Epithelial cell of proximal tubule (primary cell): ENCODE measurements at regions not wholly inside any gene's neighbourhood (a gene's known extent, or its start where the extent isn't known, plus 50 kb on each side); places are given as distances from the start of the nearest gene placed in this dataset.

Source experiments
- DNase-seq: peaks from one replicate; pipeline ENCODE4 v3.0.0-alpha.2; 2011; ENCODE audit warnings: low read depth
- H3K4me3 ChIP-seq: 2 replicates; pipeline ENCODE4 v1.5.1; 2011; ENCODE audit warnings: low read depth, mild to moderate bottlenecking, low read length
- TF ChIP-seq, protein P1 (sequence below): conservative IDR thresholded peaks from 2 replicates; pipeline ENCODE4 v1.5.1; 2012; ENCODE audit warnings: low read depth, mild to moderate bottlenecking, low read length

- TF ChIP-seq, protein P1, sequence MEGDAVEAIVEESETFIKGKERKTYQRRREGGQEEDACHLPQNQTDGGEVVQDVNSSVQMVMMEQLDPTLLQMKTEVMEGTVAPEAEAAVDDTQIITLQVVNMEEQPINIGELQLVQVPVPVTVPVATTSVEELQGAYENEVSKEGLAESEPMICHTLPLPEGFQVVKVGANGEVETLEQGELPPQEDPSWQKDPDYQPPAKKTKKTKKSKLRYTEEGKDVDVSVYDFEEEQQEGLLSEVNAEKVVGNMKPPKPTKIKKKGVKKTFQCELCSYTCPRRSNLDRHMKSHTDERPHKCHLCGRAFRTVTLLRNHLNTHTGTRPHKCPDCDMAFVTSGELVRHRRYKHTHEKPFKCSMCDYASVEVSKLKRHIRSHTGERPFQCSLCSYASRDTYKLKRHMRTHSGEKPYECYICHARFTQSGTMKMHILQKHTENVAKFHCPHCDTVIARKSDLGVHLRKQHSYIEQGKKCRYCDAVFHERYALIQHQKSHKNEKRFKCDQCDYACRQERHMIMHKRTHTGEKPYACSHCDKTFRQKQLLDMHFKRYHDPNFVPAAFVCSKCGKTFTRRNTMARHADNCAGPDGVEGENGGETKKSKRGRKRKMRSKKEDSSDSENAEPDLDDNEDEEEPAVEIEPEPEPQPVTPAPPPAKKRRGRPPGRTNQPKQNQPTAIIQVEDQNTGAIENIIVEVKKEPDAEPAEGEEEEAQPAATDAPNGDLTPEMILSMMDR, result no peak
- no peak for DNase-seq
- H3K4me3 ChIP-seq, result no peak overlapping the region
These were observed 186.8 kb downstream of the SATB1 start for GRCh38 chr3:18238332-18238731.

DNA sequence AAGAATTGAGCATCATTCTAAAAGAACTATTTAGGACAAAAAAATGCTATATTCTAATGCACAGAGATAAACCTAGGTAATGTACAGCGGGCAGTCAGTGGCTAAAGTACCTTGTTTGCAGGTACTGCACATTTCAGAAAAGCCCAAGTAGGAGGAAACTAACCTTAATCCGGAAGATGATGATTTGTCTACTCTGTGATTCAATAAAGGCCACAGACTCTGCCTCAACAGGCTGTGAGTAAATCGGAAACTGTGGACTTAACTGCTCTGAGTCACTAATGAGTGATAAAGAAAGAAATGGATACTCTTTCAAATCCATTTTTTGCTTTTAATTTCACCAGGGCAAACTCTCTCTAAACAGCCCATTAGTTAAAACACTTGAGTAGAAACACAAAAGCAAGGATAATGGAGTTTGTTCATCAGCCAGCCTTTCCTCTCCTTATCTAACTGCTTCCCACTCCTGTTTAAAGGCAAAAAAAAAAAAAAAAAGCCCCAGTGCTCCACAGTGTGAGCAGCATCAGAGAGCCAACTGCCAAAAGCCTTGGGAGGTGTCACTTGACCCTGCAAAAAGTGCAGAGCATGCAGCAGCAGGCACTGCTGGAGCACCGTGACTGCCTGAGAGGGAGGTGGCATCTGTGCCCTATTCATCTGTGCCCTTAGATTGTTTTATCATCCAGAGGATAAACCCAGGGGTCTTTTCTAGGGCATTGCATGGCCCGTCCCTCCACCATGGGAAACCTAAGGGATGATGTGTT is 187.7 kb downstream of the SATB1 start:
- no peak overlapping the region for H3K4me3 ChIP-seq
- no peak for DNase-seq

DNA sequence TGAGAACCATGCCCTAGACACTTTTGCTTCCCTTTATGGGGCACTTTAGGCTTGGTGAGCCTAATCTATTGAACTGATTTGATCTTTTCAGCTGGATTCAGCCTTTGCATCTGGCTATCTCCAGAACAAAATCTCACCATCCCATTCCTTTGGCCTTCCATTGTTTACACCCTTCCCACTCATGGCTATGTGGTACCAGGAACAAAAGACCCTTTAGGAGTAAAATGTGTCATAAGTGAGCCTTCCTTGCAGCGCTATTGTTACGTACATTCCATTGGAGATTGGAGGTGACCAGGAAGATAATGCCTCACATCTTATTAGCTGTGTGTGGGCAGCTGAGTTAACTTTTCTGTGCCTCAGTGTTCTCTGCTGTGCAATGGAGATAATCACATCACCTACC is 188.4 kb downstream of the SATB1 start:
- DNase-seq, result no peak
- TF ChIP-seq, protein P1, result no peak
- no peak overlapping the region for H3K4me3 ChIP-seq

More for the DNA sequence above, 187.7 kb downstream of the SATB1 start:
- TF ChIP-seq, protein P1, result no peak

DNA sequence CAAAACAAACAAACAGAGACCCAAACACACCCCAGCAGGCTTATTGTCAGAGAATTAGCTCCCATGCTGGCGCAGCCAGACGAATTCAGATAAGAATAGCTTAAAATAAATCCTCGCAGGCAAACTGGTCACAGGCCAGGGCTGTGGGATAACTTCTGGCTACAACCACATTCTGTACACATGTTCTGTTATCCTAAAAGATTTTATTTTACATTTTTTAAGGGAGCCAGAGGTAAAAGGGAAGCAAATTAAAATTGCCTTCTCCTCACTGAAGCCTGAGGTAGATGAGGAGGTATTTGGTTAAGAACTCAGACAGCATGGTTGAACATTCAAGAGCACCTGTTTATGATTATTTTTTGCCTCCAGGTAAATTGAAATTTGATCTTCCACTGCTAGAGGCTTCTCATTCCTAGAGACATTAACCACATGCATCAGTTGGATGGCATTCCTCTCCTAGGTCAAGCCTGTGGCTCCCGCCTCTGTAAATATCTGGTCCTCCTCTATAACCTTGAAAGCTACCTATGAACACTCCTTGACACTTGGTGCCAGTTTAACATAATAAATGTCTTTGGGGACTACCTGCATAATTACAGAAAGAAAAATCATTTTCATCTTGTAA is 190.3 kb downstream of the SATB1 start:
- TF ChIP-seq, protein P1, result no peak
- DNase-seq, result no peak

DNA sequence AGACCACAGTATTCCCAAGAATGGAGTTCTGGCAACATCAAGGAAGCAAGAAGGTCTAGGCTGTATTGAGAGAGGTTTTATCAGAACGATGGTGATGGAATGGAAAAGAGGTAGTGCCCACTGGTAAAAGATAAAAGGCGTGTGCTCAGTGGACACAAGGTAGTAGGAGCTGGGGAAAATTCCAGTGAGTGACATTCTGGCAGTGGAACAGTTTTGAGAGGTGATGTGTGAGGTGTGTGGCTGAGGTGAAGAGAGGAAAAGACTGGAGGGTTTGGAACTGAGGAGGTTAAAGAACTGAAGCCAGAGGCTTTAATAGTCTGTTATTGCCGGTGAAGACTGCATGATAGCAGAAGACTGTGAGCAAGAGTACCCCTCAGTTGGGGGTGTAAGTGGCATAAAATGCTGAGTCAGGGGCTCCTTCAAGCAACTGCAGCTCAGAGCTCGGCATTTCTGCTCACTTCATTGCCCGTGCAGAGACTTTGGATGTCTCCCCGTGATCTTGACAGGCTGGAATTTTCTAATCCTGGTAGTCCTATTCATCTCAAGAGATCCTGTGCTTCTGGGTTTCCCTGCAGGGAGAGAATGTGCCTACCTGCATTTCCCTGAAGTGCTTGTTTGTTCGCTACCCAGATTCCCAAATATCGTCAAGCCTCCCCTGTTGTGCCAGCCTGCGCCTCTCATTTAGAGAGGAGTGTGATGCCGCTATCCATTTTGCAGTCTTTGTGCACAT is 191.0 kb downstream of the SATB1 start:
- no peak for DNase-seq
- no peak overlapping the region for H3K4me3 ChIP-seq
- TF ChIP-seq, protein P1, result no peak

More for the DNA sequence above, 190.3 kb downstream of the SATB1 start:
- no peak overlapping the region for H3K4me3 ChIP-seq

DNA sequence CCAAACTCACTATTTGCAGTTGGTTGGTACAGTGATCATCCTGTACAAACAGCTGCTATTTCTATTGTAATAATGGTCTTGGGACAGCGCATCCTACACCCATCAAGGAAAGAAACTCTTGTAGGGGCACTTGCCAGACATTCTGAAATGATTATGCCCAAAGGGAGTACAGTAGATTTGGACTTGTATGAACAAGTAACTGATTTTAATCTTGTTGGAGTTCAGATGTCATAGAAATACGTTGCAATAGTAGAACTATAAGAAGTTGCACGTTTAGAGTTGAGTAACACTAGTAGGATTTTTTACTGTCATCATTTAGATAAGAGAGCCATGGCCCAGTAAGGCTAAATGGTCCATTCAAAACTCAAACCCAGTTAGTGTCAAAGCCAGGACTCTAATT is 192.8 kb downstream of the SATB1 start:
- DNase-seq, result no peak
- TF ChIP-seq, protein P1, result no peak
- H3K4me3 ChIP-seq, result no peak overlapping the region
